22Rv1 (cell line): ENCODE measurements at regions not wholly inside any gene's neighbourhood (a gene's known extent, or its start where the extent isn't known, plus 50 kb on each side); places are given as distances from the start of the nearest gene placed in this dataset.

ENCODE experiments used
- ZFX ChIP-seq: fragments of 450-650 bp; IDR thresholded peaks from 2 replicates; pipeline ENCODE4 v1.6.1; 2017; ENCODE audit warnings: antibody characterized with exemption, borderline replicate concordance
- TF ChIP-seq, protein P1 (sequence below): fragments of 450-650 bp; IDR thresholded peaks from 2 replicates; pipeline ENCODE4 v1.5.1; 2017; ENCODE audit warnings: mild to moderate bottlenecking

- TF ChIP-seq, protein P1, sequence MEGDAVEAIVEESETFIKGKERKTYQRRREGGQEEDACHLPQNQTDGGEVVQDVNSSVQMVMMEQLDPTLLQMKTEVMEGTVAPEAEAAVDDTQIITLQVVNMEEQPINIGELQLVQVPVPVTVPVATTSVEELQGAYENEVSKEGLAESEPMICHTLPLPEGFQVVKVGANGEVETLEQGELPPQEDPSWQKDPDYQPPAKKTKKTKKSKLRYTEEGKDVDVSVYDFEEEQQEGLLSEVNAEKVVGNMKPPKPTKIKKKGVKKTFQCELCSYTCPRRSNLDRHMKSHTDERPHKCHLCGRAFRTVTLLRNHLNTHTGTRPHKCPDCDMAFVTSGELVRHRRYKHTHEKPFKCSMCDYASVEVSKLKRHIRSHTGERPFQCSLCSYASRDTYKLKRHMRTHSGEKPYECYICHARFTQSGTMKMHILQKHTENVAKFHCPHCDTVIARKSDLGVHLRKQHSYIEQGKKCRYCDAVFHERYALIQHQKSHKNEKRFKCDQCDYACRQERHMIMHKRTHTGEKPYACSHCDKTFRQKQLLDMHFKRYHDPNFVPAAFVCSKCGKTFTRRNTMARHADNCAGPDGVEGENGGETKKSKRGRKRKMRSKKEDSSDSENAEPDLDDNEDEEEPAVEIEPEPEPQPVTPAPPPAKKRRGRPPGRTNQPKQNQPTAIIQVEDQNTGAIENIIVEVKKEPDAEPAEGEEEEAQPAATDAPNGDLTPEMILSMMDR = no peak
- TF ChIP-seq ZFX = no peak
Measured at GRCh38 chr3:29072611-29073010, 208.3 kb upstream of the RBMS3 start.
